ENCODE measurements at regions not wholly inside any gene's neighbourhood (a gene's known extent, or its start where the extent isn't known, plus 50 kb on each side); places are given as distances from the start of the nearest gene placed in this dataset.

DNA sequence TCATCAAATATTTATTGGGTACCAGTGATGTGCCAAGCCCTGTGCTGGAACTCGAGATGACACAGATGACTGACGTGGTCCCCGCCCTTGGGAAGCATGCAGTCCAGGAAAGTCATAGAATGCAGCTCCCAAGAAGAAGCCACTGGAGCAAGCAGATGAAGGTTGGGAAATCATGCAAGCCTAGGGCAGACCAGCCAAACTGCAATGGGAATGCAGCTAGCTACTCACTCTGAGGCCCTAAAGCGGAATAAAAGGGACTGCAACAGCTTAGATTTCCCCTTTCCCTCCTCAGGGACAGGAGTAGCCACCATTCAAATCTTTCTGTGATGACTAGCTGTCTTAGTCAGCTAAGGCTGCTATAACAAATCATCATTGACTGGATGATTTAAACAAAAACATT lies 152.2 kb downstream of the MAFB start:
- DNase-seq, result no peak

DNA sequence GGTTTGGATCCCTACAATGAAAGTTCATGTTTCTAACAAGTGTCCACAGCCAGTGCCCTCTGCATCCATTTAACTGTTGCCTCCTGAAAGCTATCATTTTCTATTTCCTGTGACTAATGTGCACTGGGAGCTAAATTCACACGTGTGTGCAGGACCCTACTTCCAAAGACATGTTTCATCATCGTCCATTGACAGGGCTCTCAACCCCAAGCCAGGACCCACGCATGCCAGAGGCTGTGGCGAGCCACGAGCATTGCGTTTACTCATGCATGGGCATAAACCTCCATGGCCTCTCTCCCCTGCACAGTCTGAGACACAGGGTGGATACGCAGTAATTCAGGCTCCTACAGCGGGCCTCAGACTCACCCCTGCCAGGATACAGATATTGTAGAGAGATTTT lies 153.2 kb downstream of the MAFB start:
- no peak for DNase-seq

DNA sequence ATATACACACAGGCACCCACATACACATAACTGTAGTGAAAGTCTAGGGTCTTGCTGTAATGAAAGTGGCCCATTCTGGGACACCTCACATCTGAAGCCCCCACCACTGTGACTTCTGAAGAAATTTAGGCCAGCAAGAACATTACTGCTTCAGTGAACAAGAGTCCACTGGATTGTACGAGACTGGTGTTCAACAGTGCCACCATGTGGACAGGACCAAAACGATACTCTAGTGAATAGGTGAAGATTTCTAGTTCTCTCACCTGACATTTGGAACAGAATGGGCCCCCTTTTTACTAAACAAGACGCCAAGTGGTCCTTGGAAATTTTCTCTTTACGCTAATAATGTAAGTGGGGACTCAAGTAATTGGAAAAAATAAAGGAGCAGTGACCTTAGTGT lies 156.9 kb downstream of the MAFB start:
- no peak for DNase-seq

DNA sequence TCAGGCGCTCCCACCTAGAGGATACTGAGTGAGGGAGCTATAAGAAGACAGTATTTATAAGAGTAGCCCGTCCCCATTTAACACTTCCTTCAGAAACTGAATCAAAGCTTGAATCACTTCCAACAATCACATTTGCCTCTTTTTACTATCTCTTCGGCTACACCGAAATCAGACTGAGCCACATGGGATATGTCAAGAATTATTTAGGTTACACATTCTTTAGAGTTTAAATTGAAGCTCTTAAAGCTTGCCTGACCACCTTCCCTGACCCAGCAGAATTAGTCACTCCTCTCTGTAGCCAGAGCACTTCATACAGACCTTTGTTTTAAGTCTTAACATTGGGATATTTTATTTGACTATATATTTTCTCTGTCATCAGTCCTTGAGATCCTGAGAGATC lies 163.7 kb downstream of the MAFB start:
- DNase-seq, result no peak

DNA sequence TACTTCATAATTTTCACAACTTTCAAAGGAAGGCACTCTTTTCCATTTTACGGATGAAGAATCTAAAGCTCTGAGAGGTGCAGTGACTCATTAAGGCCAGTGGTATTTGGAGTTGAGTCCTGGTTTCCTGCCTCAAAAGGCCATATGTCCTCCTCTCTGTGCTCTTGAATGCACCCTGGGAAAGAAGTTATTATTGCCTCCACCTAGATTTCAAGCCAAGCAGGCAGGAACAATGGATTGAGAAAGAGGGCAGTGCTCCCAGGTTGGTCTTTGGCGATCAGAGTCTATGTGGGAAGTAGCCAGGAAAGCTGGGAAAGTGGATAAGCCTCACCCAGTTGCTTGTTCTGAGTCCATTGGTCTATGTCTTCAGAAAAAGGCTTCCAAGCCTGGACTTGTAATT lies 165.0 kb downstream of the MAFB start:
- no peak for DNase-seq

DNA sequence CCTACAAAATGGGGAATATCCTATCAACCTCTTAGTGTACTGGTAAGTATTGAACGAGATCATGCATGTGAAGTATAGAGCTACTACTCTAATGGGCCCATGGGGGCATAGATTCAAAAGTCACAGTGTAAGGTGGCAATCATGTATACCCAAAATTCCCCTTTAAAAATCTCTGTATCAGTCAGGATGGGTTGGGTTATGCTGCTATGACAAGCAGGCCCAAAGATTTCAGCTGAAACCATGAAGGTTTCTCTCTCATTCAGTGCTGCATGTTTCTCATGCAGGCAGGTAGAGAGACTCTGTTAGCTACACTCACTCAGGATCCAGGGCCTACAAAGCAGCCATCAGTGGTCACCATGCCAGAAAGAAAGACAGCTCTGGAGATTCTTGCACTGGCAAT lies 166.6 kb downstream of the MAFB start:
- DNase-seq, result no peak

DNA sequence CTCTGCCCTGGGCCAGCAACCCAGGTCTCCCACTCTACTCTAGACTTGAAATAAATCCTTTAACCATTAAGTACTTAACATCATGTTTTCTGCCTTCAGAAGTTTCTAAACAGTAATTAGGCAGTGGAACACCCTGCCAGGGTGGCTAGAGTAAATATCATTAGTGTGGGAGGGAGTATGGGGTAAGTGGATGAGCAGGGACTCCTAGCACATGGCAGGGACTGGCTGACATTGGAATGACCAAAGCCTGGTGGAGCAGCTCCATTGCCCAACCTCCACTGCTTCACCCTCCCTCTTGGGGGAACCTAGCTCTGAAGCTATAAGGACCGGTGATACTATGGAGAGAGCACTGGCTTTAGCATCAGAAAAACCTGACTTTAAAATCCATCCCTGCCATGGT lies 167.1 kb downstream of the MAFB start:
- DNase-seq, result no peak

DNA sequence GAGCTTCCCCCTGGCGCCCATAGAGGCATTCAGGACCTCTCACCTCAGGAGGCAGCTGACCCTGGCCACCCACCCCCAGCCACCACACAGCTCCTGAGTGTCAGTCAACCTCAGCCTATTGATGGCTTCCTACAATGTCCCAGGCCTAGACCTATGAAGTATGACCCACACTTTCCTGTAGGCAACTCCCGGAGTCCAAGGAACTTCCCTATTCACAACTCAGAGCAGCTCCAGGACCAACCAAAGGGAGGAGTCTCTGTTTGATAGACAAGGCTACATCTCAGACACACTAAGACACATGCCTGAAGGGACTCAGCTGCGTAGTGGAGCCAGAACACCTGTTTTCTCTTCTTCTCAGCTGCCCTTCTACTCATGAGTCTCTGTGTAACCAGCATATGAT lies 169.1 kb downstream of the MAFB start:
- DNase-seq, result no peak

DNA sequence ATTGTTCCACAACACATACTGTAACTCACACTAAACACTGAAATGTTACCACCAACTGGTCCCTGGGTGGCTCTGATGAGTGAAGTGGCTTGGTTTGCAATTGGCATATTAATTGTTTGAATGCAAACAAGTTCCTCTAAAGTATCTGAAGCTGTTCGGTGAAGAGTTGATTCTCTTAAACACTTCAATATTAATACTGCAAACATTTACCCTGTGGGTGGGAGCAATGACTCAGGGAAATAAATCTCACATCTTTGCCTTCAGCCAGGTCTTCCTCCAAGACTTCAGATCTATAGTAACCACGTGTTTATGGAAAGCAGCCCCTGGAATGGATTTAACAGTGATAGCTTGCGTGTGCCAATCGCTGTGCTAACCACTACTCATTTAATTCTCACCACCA lies 176.0 kb downstream of the MAFB start:
- no peak for DNase-seq

DNA sequence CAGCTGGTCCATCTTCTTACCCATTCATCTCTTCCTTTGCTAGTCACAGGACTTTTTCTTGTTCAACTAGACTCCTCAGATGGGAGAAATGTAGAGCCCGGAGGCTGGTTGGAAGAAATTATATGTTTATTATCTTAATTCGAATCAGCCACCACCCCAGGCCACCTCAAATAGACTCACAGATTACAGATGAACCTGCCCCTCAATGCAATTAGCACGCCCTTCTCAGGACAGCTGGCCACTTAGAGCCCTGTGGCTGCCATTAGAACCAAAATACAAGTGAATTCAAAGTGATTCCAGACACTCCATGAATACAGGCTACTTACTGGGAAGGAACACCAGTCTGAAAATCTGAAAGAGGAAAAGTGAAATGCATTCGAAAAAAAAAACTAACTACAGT lies 176.4 kb downstream of the MAFB start:
- DNase-seq, result no peak

DNA sequence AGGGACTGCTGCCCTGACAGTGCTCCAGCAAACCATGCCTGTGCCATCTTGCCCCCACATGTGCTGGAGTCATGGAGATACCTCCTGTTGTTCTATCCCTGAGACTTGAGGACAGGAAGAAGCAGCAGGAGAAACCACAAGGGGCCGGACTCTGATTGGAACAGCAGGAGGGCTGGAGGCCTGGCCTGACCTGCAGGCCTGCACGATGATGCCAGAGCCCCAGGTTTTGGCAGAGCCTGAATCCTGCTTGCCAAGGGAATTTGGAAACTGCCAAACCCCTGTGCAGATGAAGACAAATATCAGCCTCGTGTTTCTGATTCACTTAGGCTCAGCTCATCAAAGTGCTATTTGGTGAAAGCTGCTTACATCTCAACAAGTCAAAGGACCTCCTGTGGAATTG lies 177.6 kb downstream of the MAFB start:
- no peak for DNase-seq

DNA sequence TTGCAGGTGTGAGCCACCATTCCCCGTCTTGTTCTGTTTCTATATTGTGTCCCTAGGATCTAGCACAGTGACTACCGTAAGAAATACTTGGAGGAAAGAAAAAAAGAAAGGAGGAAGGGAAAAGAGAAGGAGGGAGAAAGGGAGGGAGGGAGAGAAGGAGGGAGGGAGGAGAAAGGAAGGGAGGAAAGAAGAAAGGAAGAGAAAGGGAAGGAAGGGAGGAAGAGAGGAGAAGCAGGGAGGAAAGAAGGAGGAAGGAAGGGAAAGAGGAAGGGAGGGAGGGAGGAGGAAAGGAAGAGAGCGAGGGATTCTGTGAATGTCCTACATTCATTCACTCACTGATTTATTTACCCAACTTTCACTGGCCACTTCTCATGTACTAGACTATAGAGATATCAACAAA lies 178.4 kb downstream of the MAFB start:
- no peak for DNase-seq

DNA sequence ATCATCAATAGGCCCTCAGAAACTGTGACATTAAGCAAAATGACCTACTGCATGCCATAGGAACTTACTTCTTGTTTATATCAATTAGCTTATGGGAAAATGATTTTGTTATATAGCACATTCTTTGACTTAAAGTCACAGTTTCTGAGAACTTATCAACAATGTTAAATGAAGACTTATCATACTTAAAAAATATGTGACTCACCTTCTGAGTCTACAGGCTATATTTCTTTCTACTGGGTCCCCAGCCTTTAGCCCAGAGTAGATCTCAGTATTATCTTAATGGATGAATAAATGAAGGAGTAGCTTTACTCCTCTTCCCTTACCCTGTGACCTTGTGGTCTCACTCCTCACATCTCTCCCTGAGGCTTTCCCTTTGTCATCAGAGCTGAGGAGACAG lies 180.2 kb downstream of the MAFB start:
- DNase-seq, result no peak

DNA sequence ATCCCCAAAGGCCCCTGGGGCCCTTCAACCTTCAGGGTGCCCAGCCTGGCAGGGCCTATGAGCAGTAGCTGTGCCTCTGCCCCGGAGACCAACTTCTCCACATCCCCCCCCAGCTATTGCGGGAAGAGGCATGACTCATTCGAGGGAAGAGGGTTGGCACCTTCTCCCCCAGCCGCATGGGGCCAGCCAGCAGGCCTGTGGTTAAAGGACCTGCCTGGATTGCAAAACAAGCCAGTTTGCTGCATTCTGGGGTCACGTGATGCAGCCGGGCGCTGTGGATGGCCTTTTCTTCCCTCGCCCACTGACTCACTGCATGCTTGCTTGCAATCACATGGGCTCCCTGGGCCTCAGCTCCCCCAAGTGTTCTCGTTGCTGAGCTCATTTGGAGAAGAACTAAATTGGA lies 182.5 kb downstream of the MAFB start:
- DNase-seq, result no peak

DNA sequence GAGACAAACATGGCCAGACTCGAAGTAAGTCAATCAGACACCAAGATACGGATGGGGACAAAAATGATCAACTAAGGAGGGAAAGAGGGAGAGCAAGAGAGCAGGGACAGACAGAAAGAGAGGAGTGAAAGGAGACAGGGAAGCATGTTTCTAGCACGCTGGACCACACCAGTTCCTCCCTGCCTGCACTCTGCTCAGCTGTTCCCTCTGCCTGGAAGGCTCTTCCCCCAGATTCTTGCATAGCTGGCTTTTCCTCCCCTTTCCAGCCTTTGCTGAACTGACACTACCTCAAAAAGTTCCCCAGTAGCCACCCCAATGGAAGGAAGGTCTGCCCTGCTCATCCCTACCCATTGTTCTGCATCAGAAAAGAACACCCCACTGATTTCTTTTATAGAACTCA lies 185.9 kb downstream of the MAFB start:
- no peak for DNase-seq

DNA sequence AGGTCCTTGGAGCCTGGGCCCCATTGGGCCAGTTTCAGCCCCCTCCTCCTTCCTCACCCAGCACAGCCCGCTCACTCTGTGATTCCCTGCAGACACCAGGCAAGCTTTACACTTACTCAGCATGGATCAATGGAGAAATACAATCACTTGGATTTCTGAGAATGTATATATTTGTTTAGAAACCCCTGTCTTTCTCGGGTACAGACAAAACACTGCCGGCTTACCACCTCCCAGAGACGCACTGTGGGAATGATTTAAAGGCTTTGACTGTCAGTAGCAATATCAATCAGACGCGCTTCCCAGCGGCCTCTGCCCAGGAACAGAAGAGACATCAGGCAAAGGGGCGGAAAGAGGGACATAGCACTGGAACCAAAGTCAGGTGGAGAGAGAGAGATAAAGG lies 186.5 kb downstream of the MAFB start:
- DNase-seq, result no peak

DNA sequence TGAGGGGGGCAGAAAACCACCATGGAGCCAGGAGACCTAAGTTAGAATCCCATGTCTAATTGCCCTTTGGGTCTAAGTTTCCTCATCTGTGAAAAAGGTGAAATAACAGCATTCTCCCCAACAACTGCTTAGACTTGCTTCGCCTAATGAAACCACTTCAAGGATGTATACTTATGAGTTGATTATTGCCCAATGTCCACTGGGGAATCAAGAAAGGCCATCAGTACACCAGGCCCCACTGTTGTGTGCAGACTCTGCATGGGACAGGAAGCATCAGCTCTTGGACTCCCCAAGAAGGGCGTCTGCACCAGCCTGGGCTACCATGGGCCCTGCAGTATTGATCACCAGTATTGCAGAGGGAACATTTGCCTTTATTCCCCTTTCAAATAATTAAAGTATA lies 189.6 kb downstream of the MAFB start:
- DNase-seq, result no peak

DNA sequence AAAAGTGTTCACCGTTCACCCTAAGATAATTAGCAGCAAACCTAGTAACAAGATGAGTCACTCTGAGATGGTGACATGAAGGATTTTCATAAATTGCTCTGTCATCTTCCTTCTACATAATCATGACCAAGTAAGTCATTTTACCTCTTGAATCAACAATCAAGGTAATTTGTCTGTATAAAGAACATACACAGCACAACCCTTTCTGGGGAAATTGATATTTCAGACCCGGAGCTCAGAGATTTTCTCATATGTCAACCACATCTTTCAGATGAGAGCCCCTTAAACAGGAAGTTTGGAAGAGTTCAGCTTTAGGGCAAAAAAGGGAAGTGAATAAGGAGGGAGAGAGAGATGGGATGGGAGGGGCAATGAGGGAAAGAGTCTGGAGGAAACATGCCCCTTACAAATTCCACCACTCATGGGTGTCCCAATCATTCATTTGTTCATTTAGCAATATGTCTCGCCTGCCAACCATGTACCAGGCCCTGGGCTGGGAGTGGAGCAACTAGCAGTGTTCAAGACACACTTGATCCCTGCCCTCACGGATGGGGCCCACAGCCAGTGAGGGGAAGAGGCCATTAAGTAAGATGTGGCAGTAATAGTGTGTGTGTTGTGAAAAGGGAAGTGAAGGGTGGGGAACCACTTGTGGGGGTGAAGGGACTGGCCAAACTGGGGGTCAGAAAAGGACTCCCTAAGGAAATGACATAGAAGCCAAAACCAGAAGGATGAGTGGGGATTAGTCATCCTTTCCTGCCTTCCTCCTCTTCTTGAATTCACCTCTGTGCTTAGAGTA lies 190.9 kb downstream of the MAFB start:
- no peak for DNase-seq

DNA sequence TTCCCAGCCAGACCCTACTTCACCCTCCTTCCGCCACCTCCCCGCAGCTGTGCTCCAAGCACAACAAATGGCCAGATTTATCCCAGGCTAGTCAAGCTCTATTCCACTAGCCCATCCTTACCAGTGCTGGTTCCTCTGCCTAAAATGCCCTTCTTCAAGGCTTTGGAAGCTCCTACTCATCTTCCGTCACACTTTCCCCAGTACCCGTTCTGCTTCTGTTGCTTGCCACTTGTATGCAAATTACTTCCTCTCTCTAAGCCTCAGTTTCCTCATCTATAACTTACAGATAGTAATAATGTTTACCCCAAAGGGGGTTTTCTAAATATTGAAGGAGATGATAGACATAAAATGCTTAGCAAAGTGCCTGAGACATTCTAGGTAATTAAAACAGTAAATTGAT lies 193.1 kb downstream of the MAFB start:
- DNase-seq, result no peak

DNA sequence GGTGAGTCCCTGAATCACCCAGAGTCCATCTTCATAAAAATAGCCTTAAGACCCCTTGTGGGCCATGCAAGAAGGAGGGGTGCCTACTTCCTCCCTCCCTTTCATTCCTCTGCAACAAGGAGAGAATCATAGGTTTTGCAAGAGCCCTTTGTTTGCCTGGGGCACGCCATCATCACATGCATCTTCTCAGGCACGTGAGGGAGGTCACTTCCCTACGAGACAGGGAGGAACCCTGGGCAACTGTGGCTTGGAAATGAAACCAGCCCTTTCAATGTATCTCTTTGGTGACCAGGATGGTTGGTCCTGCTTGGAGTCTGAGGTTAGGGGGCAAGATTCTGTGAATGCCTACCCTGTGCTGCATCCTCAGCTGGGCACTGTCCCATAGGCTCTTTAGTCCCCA lies 194.8 kb downstream of the MAFB start:
- no peak for DNase-seq

DNA sequence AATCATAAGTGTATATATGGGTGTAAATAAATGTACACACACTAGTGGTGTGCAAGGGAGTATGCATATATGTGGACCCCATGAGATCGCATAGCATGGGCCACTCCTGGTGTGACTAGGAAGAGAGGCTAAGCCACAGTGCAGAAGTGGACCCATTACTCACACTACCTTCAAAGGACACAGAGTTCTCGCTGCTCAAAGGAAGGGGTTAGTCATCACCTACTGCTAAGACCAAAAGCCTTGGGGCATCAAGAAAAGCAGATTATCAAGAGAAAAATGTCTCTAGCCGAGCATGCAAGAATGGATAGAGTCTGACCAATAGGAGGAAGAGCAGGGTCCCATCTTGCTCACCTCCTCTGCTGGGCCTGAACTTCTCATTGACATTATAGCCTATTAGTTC lies 195.5 kb downstream of the MAFB start:
- DNase-seq, result no peak

DNA sequence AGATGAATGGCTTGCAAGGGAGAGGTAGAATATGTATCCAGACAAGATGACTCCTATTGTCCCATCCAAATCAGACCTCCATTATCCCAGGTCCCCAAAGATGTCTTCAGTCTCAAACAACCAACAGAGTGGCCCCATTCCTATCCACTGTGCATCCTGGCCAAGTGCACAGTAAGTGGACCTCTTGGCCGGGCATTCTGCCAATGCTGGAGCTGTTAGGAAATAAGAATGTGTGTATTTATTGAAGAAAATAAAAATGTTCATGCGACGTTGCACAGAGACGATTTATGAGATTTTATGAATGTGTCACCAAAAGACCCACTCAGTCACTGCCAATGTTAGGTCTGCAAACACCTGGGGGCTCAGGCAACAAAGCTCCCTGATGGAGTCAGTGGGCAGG lies 196.0 kb downstream of the MAFB start:
- no peak for DNase-seq

DNA sequence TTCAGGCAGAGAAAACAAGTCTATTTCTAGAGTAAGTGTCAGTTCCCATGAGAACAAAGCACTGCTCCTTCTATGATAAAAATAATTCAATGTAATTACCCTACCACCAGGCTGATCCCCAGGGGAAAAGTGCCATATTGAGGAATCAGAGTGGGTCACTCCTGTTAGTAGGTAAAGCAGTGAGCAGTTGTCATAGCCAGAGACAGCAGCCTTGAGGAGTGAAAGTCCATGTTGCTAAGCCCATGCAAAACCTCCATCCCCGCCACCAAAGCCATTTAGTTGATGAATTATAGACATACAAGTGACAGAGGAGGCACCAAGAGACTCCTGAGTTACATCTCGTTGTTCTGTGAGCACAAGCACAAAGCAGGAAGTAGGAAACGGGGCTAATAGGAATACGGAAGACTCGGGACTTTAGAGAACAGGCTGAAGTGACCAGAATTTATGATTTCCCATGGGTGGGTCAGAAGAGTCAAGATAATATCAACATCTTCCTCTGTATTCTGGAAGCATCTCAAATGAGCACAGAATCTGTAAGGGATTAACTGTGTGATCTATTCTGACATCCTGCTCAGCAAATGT lies 197.9 kb downstream of the MAFB start:
- no peak for DNase-seq

DNA sequence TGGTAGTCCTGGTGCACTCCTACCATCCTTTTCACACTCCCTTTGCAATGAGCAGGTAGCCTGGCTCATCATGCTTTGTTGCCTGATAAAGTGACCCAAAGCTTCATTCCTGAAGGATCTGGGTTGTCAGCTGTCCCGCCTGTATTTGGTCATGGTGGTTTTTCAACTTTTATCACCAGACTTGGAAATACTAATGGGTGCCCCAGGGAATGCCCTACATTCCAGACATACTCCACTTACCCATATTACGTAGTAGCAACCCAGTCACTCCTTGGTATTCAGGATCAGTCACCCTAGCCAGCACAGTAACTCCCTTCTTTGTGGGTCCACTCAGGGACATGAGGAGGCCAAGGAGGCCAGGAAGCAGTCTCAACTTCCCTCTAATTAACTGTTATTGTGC lies 199.2 kb downstream of the MAFB start:
- no peak for DNase-seq

DNA sequence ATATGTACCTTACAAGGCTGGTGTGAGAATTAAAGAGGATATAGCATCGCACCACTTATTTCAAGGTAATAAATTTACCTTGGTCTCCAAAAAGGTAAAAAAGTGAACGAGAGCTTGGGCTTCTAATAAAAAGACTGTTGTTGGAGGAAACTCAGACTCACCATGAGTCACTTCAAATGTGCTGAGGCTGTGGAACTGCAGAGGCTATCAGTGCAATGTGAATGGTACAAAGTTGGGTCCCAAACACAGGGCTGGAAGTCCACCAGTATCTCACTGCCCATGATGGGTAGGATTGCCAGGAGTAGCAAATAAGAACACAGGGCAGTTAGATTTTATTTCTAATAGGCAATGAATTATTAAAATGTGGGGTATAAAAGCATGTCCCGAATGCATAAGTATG lies 200.6 kb downstream of the MAFB start:
- no peak for DNase-seq

All from NCI-H510A (cell line).